GM18870 (cell line): ENCODE measurements at regions not wholly inside any gene's neighbourhood (a gene's known extent, or its start where the extent isn't known, plus 50 kb on each side); places are given as distances from the start of the nearest gene placed in this dataset.
"Not testable (repeated sequence)": the region's sequence is repeated elsewhere in the genome, so short reads cannot be mapped to it uniquely, and the experiment has no call there.

Experiments used
- ATAC-seq: cut with Tn5 transposase; IDR thresholded peaks from one replicate; pipeline ENCODE4 v1.9.1; 2021; ENCODE audit warnings: moderate library complexity; ENCODE audit not compliant: unreplicated experiment

GRCh38 chr6:131336596-131336995 is 201.3 kb downstream of the AKAP7 start:
- ATAC-seq, result no peak

- not testable (repeated sequence) for ATAC-seq
Observed at GRCh38 chr6:131346896-131347295, 211.6 kb downstream of the AKAP7 start.

- ATAC-seq, result no peak
Observed at GRCh38 chr6:131348572-131348971, 213.3 kb downstream of the AKAP7 start.

GRCh38 chr6:131349199-131349598 is 213.9 kb downstream of the AKAP7 start:
- no peak for ATAC-seq

- no peak for ATAC-seq
Observed at GRCh38 chr6:131353106-131353505, 217.8 kb downstream of the AKAP7 start.

- no peak for ATAC-seq
Observed at GRCh38 chr6:131353876-131354275, 218.6 kb downstream of the AKAP7 start.

- no peak for ATAC-seq
Observed at GRCh38 chr6:131354356-131354755, 218.7 kb upstream of the ARG1 start.

- ATAC-seq, result no peak
Observed at GRCh38 chr6:131356161-131356560, 216.9 kb upstream of the ARG1 start.

GRCh38 chr6:131357501-131357900 is 215.5 kb upstream of the ARG1 start:
- no peak for ATAC-seq

- no peak for ATAC-seq
Observed at GRCh38 chr6:131362070-131362469, 211.0 kb upstream of the ARG1 start.

GRCh38 chr6:131362696-131363095 is 210.3 kb upstream of the ARG1 start:
- ATAC-seq, result no peak

GRCh38 chr6:131363947-131364834 is 208.8 kb upstream of the ARG1 start:
- ATAC-seq, result no peak

- ATAC-seq, result no peak
Observed at GRCh38 chr6:131366223-131366622, 206.8 kb upstream of the ARG1 start.

GRCh38 chr6:131367206-131367873 is 205.7 kb upstream of the ARG1 start:
- ATAC-seq, result no peak

GRCh38 chr6:131368198-131368911 is 204.7 kb upstream of the ARG1 start:
- ATAC-seq, result peak; percentile 72

GRCh38 chr6:131372535-131372934 is 200.5 kb upstream of the ARG1 start:
- ATAC-seq, result no peak

- ATAC-seq, result no peak
Observed at GRCh38 chr6:131377112-131377705, 195.8 kb upstream of the ARG1 start.

GRCh38 chr6:131378874-131379273 is 194.2 kb upstream of the ARG1 start:
- ATAC-seq, result no peak

GRCh38 chr6:131379948-131380347 is 193.1 kb upstream of the ARG1 start:
- ATAC-seq, result no peak

- ATAC-seq, result no peak
Observed at GRCh38 chr6:131381052-131381708, 191.8 kb upstream of the ARG1 start.

GRCh38 chr6:131381709-131382093 is 191.3 kb upstream of the ARG1 start:
- no peak for ATAC-seq
